ENCODE measurements at regions not wholly inside any gene's neighbourhood (a gene's known extent, or its start where the extent isn't known, plus 50 kb on each side); places are given as distances from the start of the nearest gene placed in this dataset.

GRCh38 chr11:109086931-109087330 is 335.1 kb upstream of the C11orf87 start:
- ATAC-seq (no peak), DNase-seq (ENCODE audit: low spot score) (no peak)
- intact Hi-C loops (cut with DNase I), result no loop called here

- intact Hi-C loops (cut with DNase I), result no loop called here
- ATAC-seq (no peak), DNase-seq (ENCODE audit: low spot score) (no peak)
Observed at GRCh38 chr11:109088086-109088485, 333.9 kb upstream of the C11orf87 start.

GRCh38 chr11:109089144-109089543 is 332.8 kb upstream of the C11orf87 start:
- DNase-seq (ENCODE audit: low spot score) (no peak), ATAC-seq (no peak)
- intact Hi-C loops (cut with DNase I), result no loop called here

- no peak for DNase-seq (ENCODE audit: low spot score)
- no peak for ATAC-seq
- intact Hi-C loops (cut with DNase I), result no loop called here
Observed at GRCh38 chr11:109093354-109093753, 328.6 kb upstream of the C11orf87 start.

- ATAC-seq, result no peak
- no peak for DNase-seq (ENCODE audit: low spot score)
- intact Hi-C loops (cut with DNase I), result no loop called here
Observed at GRCh38 chr11:109096266-109096665, 325.7 kb upstream of the C11orf87 start.

GRCh38 chr11:109106151-109106906 is 315.7 kb upstream of the C11orf87 start:
- intact Hi-C loops (cut with DNase I), result no loop called here
- no peak for ATAC-seq
- no peak for DNase-seq (ENCODE audit: low spot score)

- DNase-seq (ENCODE audit: low spot score), result no peak
- intact Hi-C loops (cut with DNase I), result no loop called here
- ATAC-seq, result no peak
Observed at GRCh38 chr11:109109150-109109549, 312.8 kb upstream of the C11orf87 start.

- DNase-seq (ENCODE audit: low spot score) (no peak), ATAC-seq (no peak)
- intact Hi-C loops (cut with DNase I), result no loop called here
Observed at GRCh38 chr11:109109571-109110315, 312.2 kb upstream of the C11orf87 start.

- intact Hi-C loops (cut with DNase I), result no loop called here
- no peak for DNase-seq (ENCODE audit: low spot score)
- no peak for ATAC-seq
Observed at GRCh38 chr11:109112261-109112660, 309.7 kb upstream of the C11orf87 start.

GRCh38 chr11:109112821-109113280 is 309.1 kb upstream of the C11orf87 start:
- intact Hi-C loops (cut with DNase I), result no loop called here
- ATAC-seq (no peak), DNase-seq (ENCODE audit: low spot score) (no peak)

- no peak for DNase-seq (ENCODE audit: low spot score)
- no peak for ATAC-seq
- intact Hi-C loops (cut with DNase I), result no loop called here
Observed at GRCh38 chr11:109120341-109120740, 301.6 kb upstream of the C11orf87 start.

- no peak for ATAC-seq
- DNase-seq (ENCODE audit: low spot score), result no peak
- intact Hi-C loops (cut with DNase I), result no loop called here
Observed at GRCh38 chr11:109121173-109121932, 300.6 kb upstream of the C11orf87 start.

GRCh38 chr11:109123816-109124787 is 297.9 kb upstream of the C11orf87 start:
- DNase-seq (ENCODE audit: low spot score) (no peak), ATAC-seq (peak; percentile 22)
- intact Hi-C loops (cut with DNase I), result no loop called here

- intact Hi-C loops (cut with DNase I), result no loop called here
- DNase-seq (ENCODE audit: low spot score) (no peak), ATAC-seq (no peak)
Observed at GRCh38 chr11:109130910-109131309, 291.1 kb upstream of the C11orf87 start.

- ATAC-seq (no peak), DNase-seq (ENCODE audit: low spot score) (no peak)
- intact Hi-C loops (cut with DNase I), result no loop called here
Observed at GRCh38 chr11:109132539-109132938, 289.5 kb upstream of the C11orf87 start.

GRCh38 chr11:109133159-109133558 is 288.8 kb upstream of the C11orf87 start:
- ATAC-seq, result no peak
- no peak for DNase-seq (ENCODE audit: low spot score)
- intact Hi-C loops (cut with DNase I), result no loop called here

- DNase-seq (ENCODE audit: low spot score) (no peak), ATAC-seq (no peak)
- intact Hi-C loops (cut with DNase I), result no loop called here
Observed at GRCh38 chr11:109135627-109136026, 286.4 kb upstream of the C11orf87 start.

- no peak for ATAC-seq
- DNase-seq (ENCODE audit: low spot score), result no peak
- intact Hi-C loops (cut with DNase I), result no loop called here
Observed at GRCh38 chr11:109138196-109138595, 283.8 kb upstream of the C11orf87 start.

- ATAC-seq (no peak), DNase-seq (ENCODE audit: low spot score) (no peak)
- intact Hi-C loops (cut with DNase I), result no loop called here
Observed at GRCh38 chr11:109140426-109140825, 281.6 kb upstream of the C11orf87 start.
